Fibroblast of pulmonary artery (primary cell): ENCODE measurements at regions not wholly inside any gene's neighbourhood (a gene's known extent, or its start where the extent isn't known, plus 50 kb on each side); places are given as distances from the start of the nearest gene placed in this dataset.

Source experiments
- DNase-seq: peaks from one replicate; pipeline ENCODE4 v3.0.0-alpha.2; 2010; ENCODE audit warnings: low read depth
- H3K4me3 ChIP-seq: replicated peaks from 2 replicates; pipeline ENCODE4 v1.5.1; 2011; ENCODE audit warnings: low read depth, mild to moderate bottlenecking, control low read depth, low read length, moderate library complexity
- TF ChIP-seq, protein P1 (sequence below): IDR thresholded peaks from 2 replicates; pipeline ENCODE4 v1.5.1; 2011; ENCODE audit warnings: mild to moderate bottlenecking, control low read depth, low read length, inconsistent platforms; ENCODE audit errors: missing control alignments

GRCh38 chr2:150544731-150545130 is 57.3 kb upstream of the RND3 start:
- TF ChIP-seq, protein P1, sequence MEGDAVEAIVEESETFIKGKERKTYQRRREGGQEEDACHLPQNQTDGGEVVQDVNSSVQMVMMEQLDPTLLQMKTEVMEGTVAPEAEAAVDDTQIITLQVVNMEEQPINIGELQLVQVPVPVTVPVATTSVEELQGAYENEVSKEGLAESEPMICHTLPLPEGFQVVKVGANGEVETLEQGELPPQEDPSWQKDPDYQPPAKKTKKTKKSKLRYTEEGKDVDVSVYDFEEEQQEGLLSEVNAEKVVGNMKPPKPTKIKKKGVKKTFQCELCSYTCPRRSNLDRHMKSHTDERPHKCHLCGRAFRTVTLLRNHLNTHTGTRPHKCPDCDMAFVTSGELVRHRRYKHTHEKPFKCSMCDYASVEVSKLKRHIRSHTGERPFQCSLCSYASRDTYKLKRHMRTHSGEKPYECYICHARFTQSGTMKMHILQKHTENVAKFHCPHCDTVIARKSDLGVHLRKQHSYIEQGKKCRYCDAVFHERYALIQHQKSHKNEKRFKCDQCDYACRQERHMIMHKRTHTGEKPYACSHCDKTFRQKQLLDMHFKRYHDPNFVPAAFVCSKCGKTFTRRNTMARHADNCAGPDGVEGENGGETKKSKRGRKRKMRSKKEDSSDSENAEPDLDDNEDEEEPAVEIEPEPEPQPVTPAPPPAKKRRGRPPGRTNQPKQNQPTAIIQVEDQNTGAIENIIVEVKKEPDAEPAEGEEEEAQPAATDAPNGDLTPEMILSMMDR = no peak
- H3K4me3 ChIP-seq = no peak overlapping the region
- peak; percentile 36 for DNase-seq

DNA sequence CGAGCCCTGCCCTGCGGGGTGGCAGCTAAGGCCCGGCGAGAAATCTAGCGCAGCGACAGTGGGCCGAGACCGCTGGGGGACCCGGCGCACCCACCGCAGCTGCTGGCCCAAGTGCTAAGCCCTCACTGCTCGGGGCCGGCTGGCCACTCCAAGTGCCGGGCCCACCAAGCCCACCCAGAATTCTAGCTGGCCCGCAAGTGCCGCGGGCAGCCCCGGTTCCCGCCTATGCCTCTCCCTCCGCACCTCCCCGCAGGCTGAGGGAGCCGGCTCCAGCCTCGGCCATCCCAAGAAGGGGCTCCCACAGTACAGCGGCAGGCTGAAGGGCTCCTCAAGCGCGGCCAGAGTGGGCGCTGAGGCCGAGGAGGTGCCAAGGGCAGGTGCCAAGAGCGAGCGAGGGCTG is 55.2 kb upstream of the RND3 start:
- DNase-seq = no peak
- TF ChIP-seq, protein P1 = no peak

DNA sequence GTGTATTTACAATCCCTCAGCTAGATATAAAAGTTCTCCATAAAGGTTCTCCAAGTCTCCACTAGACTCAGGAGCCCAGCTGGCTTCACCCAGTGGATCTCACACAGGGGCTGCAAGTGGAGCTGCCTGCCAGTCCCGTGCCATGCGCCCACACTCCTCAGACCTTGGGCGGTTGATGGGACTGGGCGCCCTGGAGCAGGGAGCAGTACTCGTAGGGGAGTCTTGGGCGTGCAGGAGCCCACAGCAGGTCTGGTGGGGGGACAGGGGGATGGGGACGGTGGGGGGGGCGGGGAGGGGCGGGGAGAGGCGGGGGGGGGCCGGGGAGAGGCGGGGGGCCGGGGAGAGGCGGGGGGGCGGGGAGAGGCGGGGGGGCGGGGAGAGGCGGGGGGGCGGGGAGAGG is 54.7 kb upstream of the RND3 start:
- DNase-seq = no peak
- H3K4me3 ChIP-seq = no peak overlapping the region
- TF ChIP-seq, protein P1 = no peak

More for the DNA sequence above, 55.2 kb upstream of the RND3 start:
- H3K4me3 ChIP-seq = no peak overlapping the region

- no peak overlapping the region for H3K4me3 ChIP-seq
- no peak for DNase-seq
- TF ChIP-seq, protein P1 = no peak
These were observed 51.3 kb upstream of the RND3 start for GRCh38 chr2:150538651-150539201.
